GM06990 (cell line): ENCODE measurements at regions not wholly inside any gene's neighbourhood (a gene's known extent, or its start where the extent isn't known, plus 50 kb on each side); places are given as distances from the start of the nearest gene placed in this dataset.

Experiments
- DNase-seq: peaks from one replicate; pipeline ENCODE4 v3.0.0-alpha.2; 2011; ENCODE audit not compliant: insufficient read length; ENCODE audit errors: extremely low read depth
- H3K27me3 ChIP-seq: replicated peaks from 2 replicates; pipeline ENCODE4 v1.6.0; 2011; ENCODE audit warnings: low read length; ENCODE audit not compliant: control insufficient read depth, insufficient read depth
- H3K36me3 ChIP-seq: 2 replicates; pipeline ENCODE4 v1.5.1; 2011; ENCODE audit warnings: low read length; ENCODE audit not compliant: control insufficient read depth, insufficient read depth
- H3K4me3 ChIP-seq: replicated peaks from 2 replicates; pipeline ENCODE4 v1.5.1; 2011; ENCODE audit warnings: low read depth, mild to moderate bottlenecking, control low read depth, low read length
- TF ChIP-seq, protein P1 (sequence below): IDR thresholded peaks from 2 replicates; pipeline ENCODE4 v1.5.1; 2011; ENCODE audit warnings: low read length, control low read depth, mild to moderate bottlenecking, inconsistent platforms; ENCODE audit not compliant: insufficient read depth, poor library complexity, severe bottlenecking

DNA sequence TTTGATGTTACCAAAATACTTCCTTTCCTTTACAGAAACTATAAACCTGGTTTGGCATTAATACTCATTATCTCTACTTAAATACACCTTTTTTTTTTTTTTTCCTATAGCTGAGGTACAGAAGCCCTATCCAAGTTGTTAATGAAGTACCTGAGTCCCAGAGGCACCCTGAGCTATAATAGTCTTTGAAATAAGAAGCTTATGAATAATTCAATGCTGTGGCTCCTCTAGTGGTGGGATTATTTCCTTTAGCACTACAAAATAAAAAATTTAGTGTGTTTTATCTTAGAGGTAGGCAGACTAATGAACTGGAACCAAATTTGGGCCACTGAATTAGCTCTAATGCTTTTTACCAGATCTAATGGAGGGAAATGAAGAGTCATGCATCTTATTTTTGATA, 611.9 kb downstream of the EDEM1 start:
- no peak for DNase-seq
- H3K27me3 ChIP-seq, result no peaks in the 10 kb centered on the region

DNA sequence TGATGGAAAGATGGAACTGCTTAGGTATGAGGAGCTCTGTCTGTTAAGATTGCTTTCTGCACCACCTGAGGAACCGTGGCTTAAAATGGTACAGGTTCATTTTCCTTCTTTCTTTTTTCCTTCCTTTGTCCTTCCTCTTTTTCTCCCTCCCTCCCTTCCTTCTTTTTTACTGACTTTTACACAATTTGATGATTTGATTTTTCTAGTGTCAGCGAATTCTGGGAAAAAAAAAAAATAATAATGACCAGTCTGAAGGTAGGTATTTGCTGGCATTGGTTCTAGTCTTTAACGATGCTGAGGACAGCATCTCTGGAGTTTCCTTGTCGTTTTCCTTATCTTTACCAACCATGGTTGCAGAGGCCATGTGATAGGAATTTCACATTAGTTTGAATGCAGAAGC, 613.5 kb downstream of the EDEM1 start:
- TF ChIP-seq, protein P1, sequence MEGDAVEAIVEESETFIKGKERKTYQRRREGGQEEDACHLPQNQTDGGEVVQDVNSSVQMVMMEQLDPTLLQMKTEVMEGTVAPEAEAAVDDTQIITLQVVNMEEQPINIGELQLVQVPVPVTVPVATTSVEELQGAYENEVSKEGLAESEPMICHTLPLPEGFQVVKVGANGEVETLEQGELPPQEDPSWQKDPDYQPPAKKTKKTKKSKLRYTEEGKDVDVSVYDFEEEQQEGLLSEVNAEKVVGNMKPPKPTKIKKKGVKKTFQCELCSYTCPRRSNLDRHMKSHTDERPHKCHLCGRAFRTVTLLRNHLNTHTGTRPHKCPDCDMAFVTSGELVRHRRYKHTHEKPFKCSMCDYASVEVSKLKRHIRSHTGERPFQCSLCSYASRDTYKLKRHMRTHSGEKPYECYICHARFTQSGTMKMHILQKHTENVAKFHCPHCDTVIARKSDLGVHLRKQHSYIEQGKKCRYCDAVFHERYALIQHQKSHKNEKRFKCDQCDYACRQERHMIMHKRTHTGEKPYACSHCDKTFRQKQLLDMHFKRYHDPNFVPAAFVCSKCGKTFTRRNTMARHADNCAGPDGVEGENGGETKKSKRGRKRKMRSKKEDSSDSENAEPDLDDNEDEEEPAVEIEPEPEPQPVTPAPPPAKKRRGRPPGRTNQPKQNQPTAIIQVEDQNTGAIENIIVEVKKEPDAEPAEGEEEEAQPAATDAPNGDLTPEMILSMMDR, result no peak
- DNase-seq, result no peak
- no peak overlapping the region for H3K4me3 ChIP-seq
- H3K27me3 ChIP-seq, result no peaks in the 10 kb centered on the region
- no peaks in the 10 kb centered on the region for H3K36me3 ChIP-seq

More for the DNA sequence above, 611.9 kb downstream of the EDEM1 start:
- TF ChIP-seq, protein P1, result no peak
- Histone ChIP-seq H3K4me3 (no peak overlapping the region), H3K36me3 (no peaks in the 10 kb centered on the region)

DNA sequence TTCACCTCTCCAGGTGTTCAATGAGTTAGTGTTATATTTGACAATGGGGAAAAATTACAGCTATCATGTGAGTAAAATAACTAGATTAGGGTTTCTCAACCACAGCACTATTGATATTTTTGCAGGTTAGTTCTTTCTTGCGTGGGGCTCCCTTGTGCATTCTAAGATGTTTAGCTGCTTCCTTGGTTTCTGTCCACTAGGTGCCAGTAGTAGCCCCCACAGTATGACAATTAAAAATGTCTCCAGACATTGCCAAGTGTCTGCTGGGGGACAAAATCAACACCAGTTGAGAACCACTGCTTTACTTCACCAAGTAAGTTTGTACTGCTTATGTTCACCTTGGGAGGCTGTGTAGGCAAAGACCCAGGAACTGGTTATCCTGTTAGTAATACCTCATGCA, 618.7 kb downstream of the EDEM1 start:
- TF ChIP-seq, protein P1, result peak; percentile 55
- no peak for DNase-seq
- Histone ChIP-seq H3K36me3 (no peaks in the 10 kb centered on the region), H3K4me3 (no peak overlapping the region), H3K27me3 (no peaks in the 10 kb centered on the region)

DNA sequence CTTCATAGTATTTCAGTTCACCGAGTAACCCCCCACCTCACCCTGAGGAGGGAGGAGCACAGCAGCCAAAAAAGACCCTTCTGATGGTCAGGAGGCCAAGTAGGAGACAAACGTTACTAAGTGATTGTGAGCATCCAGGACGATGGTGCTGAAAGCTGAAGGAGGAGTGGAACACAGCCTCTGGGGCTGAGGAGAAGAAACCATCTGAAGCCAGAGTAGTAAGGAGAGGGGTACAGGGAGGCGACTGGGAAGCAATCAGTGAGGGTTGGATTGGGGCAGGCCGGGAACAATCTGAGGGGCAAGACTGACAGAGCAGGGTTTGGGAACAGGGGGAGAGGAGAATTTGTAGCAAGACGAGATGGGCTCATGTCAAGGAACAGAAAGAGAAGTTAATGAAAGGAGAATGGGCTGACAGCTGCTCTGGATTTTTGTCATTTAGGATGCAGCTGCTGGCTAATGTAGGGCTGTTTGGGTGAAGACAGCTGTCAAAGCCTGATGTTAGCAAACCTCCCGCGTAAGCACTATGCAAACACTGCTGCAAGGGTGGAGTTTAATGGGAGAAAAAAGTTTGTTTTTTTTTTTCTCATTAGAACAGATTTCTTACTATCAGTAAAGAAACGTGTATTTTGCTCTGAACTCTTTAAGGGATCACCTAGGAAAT, 622.2 kb downstream of the EDEM1 start:
- no peak for DNase-seq
- Histone ChIP-seq H3K36me3 (no peaks in the 10 kb centered on the region), H3K27me3 (no peaks in the 10 kb centered on the region), H3K4me3 (no peak overlapping the region)
- TF ChIP-seq, protein P1, result no peak

DNA sequence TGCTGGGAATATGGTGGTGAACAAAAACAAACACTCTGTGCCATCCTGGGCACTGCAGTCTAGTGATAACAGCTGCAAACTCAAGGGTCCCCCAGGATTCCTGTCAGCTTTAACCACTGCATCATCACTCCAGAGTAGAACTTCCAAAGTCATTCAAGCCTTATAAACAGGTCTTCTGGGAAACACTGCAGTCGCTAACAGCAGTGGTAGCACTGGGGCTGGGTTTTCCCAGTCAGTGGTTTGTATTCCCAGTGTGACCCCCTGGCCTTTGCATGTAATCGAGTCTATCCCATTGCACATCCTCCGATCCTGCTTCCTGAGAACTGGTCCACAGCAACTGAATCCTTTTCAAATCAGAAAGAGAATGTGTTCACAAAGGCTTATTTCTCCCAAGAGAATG, 623.5 kb downstream of the EDEM1 start:
- Histone ChIP-seq H3K4me3 (no peak overlapping the region), H3K27me3 (no peaks in the 10 kb centered on the region), H3K36me3 (no peaks in the 10 kb centered on the region)
- no peak for DNase-seq
- TF ChIP-seq, protein P1, result no peak

DNA sequence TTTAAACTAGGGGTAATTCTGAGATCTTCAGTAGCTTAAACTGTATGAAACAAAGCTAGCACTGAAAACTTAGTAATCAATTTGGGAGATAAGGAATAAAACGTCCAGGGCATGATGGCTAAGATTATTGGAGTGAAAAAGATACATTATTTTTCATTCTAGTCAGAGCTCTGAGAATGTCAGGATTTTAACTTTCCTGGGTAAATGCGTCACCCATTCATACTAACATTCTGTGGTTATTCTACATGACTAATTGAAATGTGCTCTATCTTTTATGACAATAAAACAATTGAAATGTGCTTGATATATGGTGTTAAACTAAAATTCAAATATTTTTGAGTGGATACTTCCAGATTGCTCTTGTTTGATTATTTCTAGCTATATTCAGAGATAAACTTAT, 626.0 kb downstream of the EDEM1 start:
- TF ChIP-seq, protein P1, result no peak
- no peak for DNase-seq
- Histone ChIP-seq H3K4me3 (no peak overlapping the region), H3K36me3 (no peaks in the 10 kb centered on the region), H3K27me3 (no peaks in the 10 kb centered on the region)
